ENCODE measurements at regions not wholly inside any gene's neighbourhood (a gene's known extent, or its start where the extent isn't known, plus 50 kb on each side); places are given as distances from the start of the nearest gene placed in this dataset.

DNA sequence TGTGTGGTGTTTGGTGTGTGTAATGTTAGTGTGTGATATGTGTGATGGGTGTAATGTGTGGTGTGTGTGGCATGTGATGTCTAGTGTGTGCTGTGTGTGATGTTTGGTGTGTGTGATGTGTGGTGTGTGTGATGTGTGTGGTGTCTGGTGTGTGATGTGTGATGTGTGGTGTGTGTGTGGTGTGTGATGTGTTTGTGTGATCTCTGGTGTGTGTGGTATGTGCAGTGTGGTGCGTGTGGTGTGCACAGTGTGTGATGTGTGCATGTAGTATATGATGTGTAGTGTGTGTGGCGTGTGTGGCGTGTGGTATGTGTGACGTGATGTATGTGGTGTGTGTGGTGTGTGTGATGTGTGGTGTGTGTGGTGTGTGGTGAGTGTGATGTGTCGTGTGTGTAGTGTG is 150.3 kb downstream of the TMEM18 start:
- TF ChIP-seq, protein P1, sequence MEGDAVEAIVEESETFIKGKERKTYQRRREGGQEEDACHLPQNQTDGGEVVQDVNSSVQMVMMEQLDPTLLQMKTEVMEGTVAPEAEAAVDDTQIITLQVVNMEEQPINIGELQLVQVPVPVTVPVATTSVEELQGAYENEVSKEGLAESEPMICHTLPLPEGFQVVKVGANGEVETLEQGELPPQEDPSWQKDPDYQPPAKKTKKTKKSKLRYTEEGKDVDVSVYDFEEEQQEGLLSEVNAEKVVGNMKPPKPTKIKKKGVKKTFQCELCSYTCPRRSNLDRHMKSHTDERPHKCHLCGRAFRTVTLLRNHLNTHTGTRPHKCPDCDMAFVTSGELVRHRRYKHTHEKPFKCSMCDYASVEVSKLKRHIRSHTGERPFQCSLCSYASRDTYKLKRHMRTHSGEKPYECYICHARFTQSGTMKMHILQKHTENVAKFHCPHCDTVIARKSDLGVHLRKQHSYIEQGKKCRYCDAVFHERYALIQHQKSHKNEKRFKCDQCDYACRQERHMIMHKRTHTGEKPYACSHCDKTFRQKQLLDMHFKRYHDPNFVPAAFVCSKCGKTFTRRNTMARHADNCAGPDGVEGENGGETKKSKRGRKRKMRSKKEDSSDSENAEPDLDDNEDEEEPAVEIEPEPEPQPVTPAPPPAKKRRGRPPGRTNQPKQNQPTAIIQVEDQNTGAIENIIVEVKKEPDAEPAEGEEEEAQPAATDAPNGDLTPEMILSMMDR (conservative IDR thresholded peaks at IDR 0.05), result no peak
- no peak for DNase-seq
- no peak overlapping the region for H3K4me3 ChIP-seq (ENCODE audit: low read length)
- peaks cover 2% of the 10 kb centered on the region for H3K4me1 Mint-ChIP-seq
- H3K27ac ChIP-seq (ENCODE audit: low read depth, low read length), result no peak overlapping the region
- H3K27me3 Mint-ChIP-seq (ENCODE audit: insufficient read depth), result peaks cover 4% of the 10 kb centered on the region
- H3K27me3 ChIP-seq (ENCODE audit: control insufficient read depth, insufficient read depth, low read length, poor library complexity, severe bottlenecking), result no peaks in the 10 kb centered on the region
- H3K36me3 ChIP-seq (ENCODE audit: control insufficient read depth, insufficient read depth, low read length), result no peaks in the 10 kb centered on the region
- H3K27ac Mint-ChIP-seq, result no peak overlapping the region
- H3K9ac ChIP-seq (ENCODE audit: extremely low read depth, low read length, poor library complexity, severe bottlenecking), result no peak overlapping the region
- no peak overlapping the region for H3K4me3 Mint-ChIP-seq
- H3K4me1 ChIP-seq (ENCODE audit: control insufficient read depth, insufficient read depth, low read length), result no peaks in the 10 kb centered on the region
- 81 to 90% methylated on average over 3 to 5 of the region's 5 CpGs for WGBS, 2 experiments (ENCODE audit: insufficient coverage in 1 of 2, insufficient read length in 1 of 2)
- no peaks in the 10 kb centered on the region for H3K9me3 Mint-ChIP-seq
- no peaks in the 10 kb centered on the region for H3K9me3 ChIP-seq (ENCODE audit: control insufficient read depth, low read length)
- no peaks in the 10 kb centered on the region for H3K36me3 Mint-ChIP-seq (ENCODE audit: low read depth)

DNA sequence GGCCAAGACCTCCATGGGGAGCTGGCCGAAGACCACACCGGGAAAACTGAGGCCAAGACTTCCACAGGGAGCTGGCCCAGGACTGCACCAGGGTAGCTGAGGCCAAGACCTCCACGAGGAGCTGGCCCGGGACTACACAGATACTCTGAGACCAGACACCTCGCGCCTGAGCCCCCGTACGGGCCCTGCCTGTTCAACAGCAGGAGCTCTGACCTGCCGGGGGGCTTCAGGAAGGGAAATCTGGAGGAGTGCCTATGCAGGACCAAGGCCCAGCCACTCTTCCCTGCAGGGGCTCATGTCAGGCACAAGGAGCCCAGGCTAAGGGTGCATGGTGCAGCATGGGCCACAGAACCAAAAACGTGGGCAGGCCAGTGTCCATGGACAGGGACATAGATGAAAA is 151.6 kb downstream of the TMEM18 start:
- Histone ChIP-seq H3K9ac (ENCODE audit: extremely low read depth, low read length, poor library complexity, severe bottlenecking) (no peak overlapping the region), H3K9me3 (ENCODE audit: control insufficient read depth, low read length) (no peaks in the 10 kb centered on the region), H3K27ac (ENCODE audit: low read depth, low read length) (no peak overlapping the region), H3K4me3 (ENCODE audit: low read length) (no peak overlapping the region), H3K4me1 (ENCODE audit: control insufficient read depth, insufficient read depth, low read length) (no peaks in the 10 kb centered on the region), H3K36me3 (ENCODE audit: control insufficient read depth, insufficient read depth, low read length) (no peaks in the 10 kb centered on the region), H3K27me3 (ENCODE audit: control insufficient read depth, insufficient read depth, low read length, poor library complexity, severe bottlenecking) (no peaks in the 10 kb centered on the region)
- H3K4me3 Mint-ChIP-seq, result no peak overlapping the region
- peaks cover 4% of the 10 kb centered on the region for H3K27me3 Mint-ChIP-seq (ENCODE audit: insufficient read depth)
- H3K9me3 Mint-ChIP-seq, result no peaks in the 10 kb centered on the region
- peaks cover 2% of the 10 kb centered on the region for H3K4me1 Mint-ChIP-seq
- DNase-seq, result no peak
- H3K36me3 Mint-ChIP-seq (ENCODE audit: low read depth), result no peaks in the 10 kb centered on the region
- TF ChIP-seq, protein P1 (conservative IDR thresholded peaks at IDR 0.05), result no peak
- 92 to 94% methylated on average over 4 to 10 of the region's 10 CpGs for WGBS, 2 experiments (ENCODE audit: insufficient coverage in 1 of 2, insufficient read length in 1 of 2)
- H3K27ac Mint-ChIP-seq, result no peak overlapping the region

DNA sequence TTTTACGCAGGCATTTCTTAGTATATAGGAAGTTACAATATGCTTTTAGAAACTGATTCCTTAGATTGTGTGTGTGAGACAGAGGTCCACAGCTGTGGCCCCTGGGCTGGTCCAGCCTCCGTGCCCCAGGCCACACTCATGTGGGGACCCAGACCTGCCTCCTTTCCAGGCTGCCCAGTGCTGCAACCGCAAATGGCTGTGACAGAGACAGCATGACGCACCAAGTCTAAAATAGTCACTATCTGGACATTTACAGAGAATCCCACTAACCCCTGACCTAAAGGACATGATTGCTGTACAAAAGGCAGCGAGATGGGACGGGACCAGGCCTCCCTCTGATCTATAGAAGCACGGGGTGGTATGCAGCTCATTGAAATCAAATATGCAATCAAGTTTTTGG is 152.2 kb downstream of the TMEM18 start:
- Histone ChIP-seq H3K9ac (ENCODE audit: extremely low read depth, low read length, poor library complexity, severe bottlenecking) (no peak overlapping the region), H3K27me3 (ENCODE audit: control insufficient read depth, insufficient read depth, low read length, poor library complexity, severe bottlenecking) (no peaks in the 10 kb centered on the region), H3K36me3 (ENCODE audit: control insufficient read depth, insufficient read depth, low read length) (no peaks in the 10 kb centered on the region), H3K9me3 (ENCODE audit: control insufficient read depth, low read length) (no peaks in the 10 kb centered on the region), H3K27ac (ENCODE audit: low read depth, low read length) (no peak overlapping the region), H3K4me1 (ENCODE audit: control insufficient read depth, insufficient read depth, low read length) (no peaks in the 10 kb centered on the region), H3K4me3 (ENCODE audit: low read length) (no peak overlapping the region)
- no peaks in the 10 kb centered on the region for H3K36me3 Mint-ChIP-seq (ENCODE audit: low read depth)
- no peak overlapping the region for H3K27ac Mint-ChIP-seq
- H3K27me3 Mint-ChIP-seq (ENCODE audit: insufficient read depth), result peaks cover 4% of the 10 kb centered on the region
- TF ChIP-seq, protein P1 (conservative IDR thresholded peaks at IDR 0.05), result no peak
- H3K9me3 Mint-ChIP-seq, result no peaks in the 10 kb centered on the region
- 94 to 100% methylated on average over 4 to 7 of the region's 7 CpGs for WGBS, 2 experiments (ENCODE audit: insufficient coverage in 1 of 2, insufficient read length in 1 of 2)
- no peak overlapping the region for H3K4me3 Mint-ChIP-seq
- no peak for DNase-seq
- peaks cover 2% of the 10 kb centered on the region for H3K4me1 Mint-ChIP-seq
